Glomerular visceral epithelial cell (primary cell): ENCODE measurements at regions not wholly inside any gene's neighbourhood (a gene's known extent, or its start where the extent isn't known, plus 50 kb on each side); places are given as distances from the start of the nearest gene placed in this dataset.
A peak's percentile ranks its signal among the peaks of the same experiment; 100 is the strongest.
"Not testable (repeated sequence)": the region's sequence is repeated elsewhere in the genome, so short reads cannot be mapped to it uniquely, and the experiment has no call there.

Experiments
- DNase-seq: peaks from one replicate; pipeline ENCODE4 v3.0.0-alpha.2; 2016; ENCODE audit errors: extremely low spot score

DNA sequence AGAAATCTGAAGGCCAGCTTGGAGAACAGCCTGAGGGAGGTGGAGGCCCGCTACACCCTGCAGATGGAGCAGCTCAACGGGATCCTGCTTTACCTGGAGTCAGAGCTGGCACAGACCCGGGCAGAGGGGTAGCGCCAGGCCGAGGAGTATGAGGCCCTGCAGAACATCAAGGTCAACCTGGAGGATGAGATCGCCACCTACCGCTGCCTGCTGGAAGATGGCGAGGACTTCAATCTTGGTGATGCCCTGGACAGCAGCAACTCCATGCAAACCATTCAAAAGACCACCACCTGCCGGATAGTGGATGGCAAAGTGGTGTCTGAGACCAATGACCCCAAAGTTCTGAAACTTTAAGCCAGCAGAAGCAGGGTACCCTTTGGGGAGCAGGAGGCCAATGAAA is 318.4 kb downstream of the ZFHX3 start:
- not testable (repeated sequence) for DNase-seq

DNA sequence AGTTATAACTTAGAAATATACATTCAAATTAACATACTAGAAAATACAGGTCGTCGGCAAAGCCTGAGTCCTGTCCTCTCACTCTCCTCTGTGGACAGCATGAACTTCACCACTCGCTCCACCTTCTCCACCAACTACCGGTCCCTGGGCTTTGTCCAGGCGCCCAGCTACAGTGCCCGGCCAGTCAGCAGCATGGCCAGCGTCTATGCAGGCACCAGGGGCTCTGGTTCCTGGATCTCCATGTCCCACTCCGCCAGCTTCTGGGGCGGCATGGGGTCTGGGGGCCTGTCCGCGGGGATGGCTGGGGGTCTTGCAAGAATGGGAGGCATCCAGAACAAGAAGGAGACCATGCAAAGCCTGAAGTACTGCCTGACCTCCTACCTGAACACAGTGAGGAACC is 319.4 kb downstream of the ZFHX3 start:
- DNase-seq: no peak

DNA sequence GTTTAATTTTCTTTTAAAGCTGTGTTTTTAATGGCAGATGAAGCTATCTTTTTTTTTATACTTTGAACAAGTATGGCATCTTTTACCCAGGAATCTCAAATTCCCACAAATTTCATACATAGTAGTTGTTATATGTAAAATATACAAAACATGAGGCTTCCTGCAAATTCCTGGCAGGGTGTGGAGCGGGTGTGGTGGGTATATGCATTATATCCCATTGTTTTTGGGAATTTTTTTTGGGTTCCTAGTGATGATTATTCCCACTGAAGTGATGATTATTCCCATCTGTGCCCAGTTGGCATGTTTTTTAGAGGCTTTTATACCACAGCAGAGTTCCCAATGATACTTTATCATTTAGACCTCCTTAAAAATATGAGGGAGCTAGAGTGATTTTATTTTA is 320.4 kb downstream of the ZFHX3 start:
- no peak for DNase-seq

DNA sequence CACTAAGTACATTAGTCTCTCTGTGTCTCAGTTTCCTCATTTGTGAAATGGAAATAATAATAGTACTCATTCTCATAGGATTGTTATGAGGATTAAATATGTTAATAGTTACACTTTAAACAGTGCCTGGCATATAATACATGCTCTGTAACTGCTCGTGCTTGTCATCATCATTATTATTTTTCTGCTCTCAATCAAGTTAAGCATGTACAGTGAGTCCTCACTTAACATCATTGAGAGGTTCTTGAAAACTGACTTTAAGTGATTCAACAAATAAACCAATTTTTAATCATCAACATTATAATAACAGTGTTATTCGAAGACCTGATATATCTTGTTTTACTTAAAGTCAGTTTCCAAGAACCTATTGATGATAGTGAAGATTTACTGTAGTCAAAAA is 322.3 kb downstream of the ZFHX3 start:
- DNase-seq: no peak

DNA sequence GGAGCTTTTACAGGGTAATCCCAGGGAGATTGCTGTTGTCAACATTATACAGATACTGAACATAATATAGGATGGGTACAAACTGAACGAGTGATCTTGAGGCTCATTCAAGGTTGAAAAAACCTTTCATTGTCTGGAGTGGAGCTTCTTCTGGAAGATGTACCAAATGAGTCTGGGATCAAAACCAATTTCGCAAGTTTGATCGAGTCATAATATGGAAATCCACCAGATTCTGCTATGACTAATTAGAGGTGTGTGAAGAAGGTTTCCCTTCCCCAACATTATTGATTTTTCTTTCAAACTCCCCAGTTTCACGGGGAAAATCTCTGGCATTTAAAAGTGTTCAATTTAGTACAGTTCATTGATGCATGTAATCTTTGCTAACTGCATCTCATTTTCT is 324.1 kb downstream of the ZFHX3 start:
- no peak for DNase-seq

DNA sequence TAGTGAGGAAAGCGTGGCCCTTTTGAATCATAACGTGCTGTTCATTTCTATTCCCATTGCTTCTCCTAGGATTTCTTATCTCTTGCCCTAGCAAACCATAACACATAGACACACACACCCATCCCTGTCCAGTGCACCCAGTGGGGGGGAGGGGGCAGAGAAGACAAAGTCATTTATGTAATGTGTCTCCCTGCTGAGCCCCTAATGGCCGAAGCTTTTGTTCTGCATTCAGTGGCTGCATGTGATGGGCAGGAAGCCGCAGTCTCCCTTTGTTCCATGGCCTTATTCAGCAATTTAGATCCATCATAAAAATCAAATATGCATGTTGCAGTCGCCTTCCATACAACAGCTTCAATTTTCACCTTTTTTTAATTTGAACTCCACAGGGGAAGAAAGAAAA is 325.4 kb downstream of the ZFHX3 start:
- DNase-seq: no peak

DNA sequence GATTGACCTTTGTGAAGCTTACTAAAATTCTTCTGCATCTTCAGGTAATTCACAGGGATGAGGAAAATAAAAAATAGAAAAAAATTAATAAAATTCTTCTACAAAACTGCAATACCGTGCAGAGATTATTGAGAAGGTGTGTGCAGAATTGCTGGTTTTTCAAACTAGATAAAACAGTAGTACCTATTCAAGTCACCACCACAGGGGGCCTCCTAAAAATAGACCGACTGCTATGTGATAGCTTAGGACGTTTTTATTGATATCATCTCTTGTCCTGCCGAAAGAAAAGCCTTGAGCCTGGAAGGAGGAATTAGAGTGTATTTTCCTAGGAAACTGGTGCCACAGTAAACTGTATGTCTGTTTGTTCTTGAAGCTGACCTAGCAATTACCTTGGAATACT is 325.9 kb downstream of the ZFHX3 start:
- no peak for DNase-seq

DNA sequence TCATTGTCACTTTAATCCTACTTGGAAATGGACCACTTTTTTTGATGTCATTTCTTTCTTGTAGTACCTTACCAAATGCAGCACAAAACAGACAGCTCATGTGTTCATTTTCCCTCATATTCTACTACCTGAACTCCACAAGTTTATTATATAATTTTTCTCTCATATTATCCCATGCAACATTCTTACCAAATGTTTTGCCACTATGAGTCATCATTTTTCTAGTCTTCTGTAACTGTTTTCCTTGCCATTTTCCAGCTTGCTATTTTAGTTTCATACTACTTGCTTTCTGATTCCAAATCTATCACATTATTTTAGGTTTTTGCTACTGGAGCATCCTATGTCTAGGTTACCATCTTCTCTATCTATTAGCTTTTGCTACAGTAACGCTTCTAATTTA is 332.7 kb downstream of the ZFHX3 start:
- DNase-seq: no peak

DNA sequence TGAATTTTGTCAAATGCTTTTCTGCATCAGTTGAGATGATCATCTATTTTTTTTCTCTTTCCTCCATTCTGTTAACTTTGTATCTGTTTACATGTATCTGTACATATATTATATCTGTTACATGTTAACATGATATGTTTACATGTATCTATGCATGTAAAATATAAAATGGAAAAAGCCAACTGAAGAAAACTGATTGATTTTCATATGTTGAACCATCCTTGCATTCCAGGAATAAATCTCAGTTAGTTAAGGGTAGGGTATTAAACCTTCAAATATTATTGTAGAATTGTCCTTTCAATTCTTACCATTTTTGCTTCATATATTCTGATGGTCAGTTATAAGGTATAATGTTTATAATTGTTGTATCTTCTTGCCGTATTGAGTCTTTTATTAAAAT is 336.1 kb downstream of the ZFHX3 start:
- DNase-seq: no peak

DNA sequence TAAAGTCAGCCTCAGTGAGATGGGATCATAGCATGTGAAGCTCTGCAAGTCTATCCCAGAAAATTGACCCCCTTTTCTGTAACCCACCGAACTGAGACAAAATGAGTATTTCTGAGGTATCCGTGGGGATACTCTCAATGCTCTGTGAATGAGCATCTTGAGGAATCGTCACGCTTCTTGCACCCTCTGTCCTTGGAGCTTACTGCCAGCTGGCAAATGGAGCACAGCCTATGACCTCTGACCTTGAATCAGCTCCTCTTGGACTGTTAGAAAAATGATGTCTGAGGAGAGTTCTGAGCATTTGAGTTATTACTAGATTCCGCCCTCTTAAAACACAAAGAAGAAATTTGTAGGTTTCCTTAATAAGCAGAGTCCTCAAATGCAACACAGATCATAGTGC is 342.1 kb downstream of the ZFHX3 start:
- DNase-seq: no peak

DNA sequence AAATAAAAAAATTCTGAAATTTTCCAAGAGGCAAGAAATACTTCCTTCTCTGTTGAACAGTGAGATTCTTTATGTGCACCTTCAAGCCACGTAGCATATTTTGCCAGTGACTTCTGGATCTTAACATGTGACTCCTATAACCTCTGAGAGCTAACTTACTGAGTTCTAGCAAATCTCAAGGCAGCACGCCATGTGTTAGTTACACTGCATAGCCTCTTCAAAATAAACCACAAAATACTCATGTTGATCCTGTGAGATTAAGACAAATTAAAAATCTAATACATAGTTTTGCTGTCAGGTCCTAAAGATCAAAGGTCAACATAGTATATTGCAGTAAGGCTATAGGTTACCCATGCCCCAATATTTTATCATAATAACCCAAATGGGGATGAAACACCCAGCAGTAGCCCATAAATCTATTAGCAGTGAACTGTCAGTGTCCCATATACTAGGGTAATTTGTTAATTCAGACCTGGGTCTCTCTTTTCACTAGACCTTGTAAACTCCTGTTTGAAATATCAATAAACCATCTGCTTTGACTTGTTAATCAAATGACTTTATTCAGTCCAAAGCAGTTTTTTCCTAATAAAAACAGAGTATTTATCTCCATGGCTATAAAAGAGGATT is 343.1 kb downstream of the ZFHX3 start:
- DNase-seq: no peak

DNA sequence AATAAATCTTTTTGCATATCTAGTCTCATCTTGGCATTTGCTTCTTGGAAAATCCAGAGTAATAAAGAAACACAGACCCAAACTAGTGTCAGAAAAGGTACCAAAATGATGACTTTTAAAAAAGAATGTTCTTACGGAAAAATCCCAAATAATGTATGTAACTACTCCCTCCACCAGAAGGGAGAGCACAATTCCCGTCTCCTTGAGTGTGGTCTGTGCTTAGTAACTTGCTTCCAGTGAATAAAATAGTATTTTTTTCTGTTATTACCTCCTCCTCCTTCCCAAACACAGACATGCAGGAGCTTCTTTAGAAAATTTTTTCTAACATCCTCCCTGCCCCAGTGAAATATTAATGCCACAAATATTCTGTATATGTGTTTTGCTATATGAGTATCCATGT is 358.1 kb downstream of the ZFHX3 start:
- DNase-seq: no peak

DNA sequence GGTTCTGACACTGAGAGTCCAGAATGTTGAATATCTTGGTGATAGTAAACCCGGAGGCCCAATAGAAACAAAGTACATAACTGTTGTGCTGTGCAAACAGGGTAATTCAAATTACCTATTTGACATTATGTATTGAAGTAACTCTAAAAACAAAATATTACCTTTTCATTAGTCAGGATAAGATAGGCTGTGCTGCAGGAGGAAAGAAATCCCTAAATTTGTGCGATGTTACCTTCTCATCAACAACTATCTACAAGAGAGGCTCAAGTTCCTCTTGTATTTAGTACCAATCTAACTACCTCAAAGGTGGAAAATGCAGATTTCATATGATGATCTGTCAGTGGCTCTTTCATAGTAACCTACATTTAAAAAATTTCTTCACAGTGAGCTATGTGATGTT is 367.2 kb downstream of the ZFHX3 start:
- no peak for DNase-seq

DNA sequence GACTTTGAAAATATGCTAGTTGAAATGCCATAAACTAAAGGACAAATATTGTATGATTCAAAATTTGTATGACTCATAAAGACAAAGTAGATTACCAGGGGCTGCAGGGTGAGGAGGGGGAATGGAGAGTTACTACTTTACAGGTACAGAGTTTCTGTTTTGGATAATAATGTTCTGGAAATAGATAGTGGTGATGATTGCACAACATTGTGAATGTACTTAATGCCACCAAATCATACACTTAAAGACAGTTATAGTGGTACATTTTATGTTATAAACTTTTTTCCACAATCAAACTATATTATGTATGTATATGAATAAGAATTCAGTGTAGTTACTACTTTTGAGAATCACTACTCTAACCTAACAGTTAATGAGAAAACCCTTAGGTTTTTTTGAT is 368.1 kb downstream of the ZFHX3 start:
- DNase-seq: no peak

DNA sequence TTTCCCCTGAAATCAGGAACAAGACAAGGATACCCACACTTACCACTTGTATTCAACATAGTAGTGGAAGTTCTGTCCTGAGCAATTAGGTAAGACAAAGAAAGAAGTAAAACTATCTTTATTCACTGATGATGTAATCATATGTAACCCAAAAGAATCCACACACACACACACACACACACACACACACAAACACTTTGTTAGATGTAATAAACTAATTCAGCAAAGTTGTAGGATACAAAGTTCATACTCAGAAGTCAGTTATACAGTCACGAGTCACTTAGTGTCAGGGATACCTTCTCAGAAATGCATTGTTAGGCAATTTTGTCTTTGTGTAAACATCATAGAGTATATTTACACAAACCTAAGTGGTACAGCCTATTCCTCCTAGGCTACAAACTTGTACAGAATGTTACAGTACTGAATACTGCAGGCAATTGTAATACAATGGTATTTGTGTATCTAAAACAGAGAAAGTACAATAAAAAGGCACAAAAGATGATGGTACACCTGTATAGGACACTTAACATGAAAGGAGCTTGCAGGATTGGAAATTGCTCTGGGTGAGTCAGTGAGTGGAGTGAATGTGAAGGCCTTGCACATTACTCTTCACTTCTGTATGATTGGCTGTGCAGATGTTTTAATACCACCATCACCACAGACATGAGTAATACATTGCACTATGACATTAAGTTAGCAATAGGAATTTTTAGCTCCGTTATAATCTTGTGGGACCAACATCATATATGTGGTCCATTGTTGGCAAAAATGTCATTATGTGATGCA is 370.1 kb downstream of the ZFHX3 start:
- peak; percentile 6 for DNase-seq

DNA sequence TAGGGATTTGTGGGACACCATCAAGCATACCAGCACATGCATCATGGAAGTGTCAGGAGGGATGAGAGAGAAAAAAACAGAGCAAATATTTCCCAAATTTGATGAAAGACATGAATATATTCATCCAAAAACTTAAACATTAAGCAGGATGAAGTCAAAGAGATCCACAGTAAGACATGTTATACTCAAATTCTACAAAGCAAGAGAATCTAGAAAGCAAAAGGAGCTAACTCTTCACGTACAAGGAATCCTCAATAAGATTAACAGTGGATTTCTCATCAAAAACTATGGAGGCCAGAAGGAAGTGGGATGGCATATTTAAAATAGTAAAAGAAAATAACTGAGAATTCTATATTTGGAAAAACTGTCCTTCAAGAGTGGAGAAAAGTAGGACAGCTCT is 374.8 kb downstream of the ZFHX3 start:
- no peak for DNase-seq

DNA sequence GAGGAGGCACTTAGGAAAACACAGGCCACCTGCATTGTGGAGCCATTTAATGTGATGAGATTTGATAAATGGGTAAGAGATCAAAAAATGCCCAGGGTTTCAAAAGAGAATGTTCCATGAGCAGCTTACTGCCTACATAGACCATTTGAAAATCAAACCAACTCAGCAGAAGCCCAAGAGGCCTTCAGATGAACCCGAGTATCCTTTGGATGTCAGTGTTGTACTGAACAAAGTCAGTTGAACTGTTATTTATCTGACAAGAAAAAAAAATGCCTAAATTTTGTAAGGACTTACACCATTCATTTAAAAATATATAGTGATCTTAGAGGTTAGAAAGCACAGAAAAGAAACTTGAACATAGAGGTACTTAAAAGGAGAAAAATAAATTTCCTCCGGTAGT is 381.7 kb downstream of the ZFHX3 start:
- peak; percentile 6 for DNase-seq

DNA sequence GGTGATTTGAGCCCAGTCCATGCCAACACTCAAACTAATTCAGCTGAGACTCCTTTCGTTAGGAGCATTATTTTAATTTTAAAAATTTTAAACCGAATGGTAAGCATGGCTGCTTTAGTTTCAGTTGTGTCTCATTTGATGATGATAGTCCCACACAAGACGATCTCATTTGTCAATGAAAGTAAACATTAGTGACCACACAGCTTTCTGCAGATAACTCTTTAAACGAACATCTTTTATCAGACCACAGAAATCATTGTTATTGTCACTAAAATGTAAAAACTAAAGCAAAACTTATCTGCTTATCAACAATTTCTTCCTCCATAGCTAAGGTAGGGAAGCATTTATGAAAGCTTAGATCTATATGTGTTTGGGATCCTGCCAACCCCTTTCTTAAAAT is 382.2 kb downstream of the ZFHX3 start:
- no peak for DNase-seq

DNA sequence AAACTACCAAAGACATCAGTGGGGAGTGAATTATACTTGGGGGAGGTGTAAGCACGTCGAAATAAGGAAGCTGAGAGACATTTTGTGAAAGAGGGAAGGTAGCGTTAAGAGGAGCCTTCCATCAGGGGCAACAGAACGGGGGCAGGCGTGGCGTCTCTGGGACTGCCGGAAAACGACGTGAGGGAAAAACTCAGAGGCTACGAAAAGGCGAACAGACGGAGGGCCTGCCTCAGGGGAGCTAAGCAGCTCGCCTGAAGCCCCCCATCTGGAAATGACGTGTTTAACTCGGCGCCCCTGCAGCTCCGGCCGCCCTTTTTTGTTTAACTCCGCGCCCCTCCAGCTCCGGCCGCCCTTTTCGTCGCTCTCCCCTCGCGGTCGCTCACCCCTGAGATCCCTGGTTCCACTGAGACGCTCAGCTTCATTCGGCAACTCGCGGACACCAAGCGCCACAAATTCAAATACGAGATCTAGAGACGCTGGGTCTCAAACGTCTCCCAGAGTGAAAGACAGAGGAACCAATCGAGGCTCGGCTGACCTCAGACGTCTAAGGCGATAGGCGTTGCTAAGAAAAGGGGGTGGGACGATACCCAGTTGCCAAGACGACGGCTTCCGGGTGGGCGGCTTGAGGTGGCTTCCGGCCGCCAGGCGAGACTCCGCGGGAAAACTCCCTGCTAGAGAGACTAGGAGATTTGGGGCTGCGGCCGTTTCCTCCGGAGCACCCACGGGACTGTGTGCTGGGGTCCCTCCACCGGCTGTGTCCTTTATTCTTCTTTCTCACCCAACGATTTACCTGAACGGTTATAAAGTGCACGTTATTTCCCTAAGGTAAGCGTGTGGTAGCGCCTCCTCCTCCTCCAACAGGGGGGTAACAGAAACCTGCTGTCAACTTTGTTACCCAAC is 383.2 kb downstream of the ZFHX3 start:
- DNase-seq: peak; percentile 98

DNA sequence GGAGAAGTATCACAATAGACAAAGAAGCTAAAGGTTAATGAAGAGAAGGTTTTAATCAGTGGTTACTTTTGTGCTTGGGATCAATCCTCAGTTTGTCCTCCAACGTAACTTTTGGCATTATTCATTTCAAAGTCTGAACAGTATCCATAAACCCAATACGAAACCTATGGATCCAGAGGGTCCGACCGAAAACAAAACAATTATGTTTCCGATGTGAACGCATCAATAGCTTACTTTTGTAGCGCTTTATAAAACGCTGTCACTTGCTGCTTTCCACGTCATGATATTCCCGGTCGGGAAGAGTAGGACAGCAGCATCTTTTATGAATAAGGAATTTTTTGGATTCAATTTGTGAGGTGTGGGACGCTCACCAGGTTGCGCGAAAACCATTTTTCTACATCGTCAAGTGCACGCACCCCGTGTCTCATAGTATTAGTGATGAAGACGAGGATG is 383.8 kb downstream of the ZFHX3 start:
- no peak for DNase-seq

DNA sequence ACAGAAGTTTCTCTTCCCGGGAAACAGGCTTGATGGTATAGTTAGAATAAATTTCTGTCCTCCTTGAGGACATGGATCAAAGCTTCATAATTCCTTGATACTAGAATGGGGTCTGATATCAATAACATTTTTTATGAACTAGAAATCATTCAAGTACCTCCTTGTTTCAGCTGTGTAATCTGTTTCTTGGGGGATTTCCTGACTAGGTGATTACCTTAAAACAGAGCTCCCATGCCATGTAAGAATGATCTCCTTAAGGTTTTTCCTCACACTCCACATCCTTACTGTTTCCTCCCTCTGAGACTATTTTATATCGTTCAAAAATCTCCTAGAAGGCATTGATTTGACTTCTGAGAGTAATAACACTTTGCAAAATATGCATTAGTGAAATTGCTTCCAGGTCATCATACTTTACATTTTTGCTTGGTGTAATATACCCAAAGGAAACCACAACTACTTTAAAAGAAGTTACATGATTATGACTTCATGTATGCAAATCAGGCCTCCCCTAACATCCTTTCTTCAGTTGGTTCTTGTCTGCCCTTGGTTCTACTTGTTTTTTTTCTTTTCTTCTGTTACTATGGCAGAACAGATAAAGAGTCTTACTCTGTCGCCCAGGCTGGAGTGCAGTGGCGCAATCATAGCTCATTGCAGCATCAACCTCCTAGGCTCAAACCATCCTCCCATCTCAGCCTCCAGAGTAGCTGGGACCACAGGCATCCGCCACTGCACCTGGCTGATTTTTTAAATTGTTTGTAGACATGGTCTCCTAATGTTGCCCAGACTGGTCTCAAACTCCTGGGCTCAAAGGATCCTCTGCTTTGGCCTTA is 388.8 kb downstream of the ZFHX3 start:
- peak; percentile 14 for DNase-seq

DNA sequence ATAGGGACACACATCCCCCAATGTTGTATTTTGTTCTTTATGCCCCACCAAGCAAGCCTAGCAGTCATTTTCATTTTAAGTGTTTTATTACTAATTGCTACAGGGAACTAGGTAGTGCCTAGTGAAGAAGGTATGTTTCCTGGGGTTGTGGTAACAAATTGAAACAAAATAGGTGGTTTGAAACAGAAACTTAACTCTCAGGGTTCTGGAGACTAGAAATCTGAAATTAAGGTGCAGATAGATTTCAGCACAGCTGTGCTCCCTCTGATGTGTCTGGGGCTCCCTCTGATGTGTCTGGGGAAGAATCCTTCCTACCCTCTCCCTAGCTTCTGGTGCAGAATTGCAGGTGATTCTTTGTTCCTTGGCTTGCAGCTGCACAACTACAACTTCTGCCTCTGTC is 390.1 kb downstream of the ZFHX3 start:
- DNase-seq: no peak
